NT2/D1 (cell line): ENCODE measurements at regions not wholly inside any gene's neighbourhood (a gene's known extent, or its start where the extent isn't known, plus 50 kb on each side); places are given as distances from the start of the nearest gene placed in this dataset.
A peak's percentile ranks its signal among the peaks of the same experiment; 100 is the strongest.

Experiments used
- DNase-seq: peaks from one replicate; pipeline ENCODE4 v3.0.0-alpha.2; 2011; ENCODE audit warnings: low read depth, low spot score
- H3K27me3 ChIP-seq: 2 replicates; pipeline ENCODE4 v1.6.0; 2011; ENCODE audit warnings: mild to moderate bottlenecking; ENCODE audit not compliant: insufficient read length, insufficient read depth
- H3K36me3 ChIP-seq: 2 replicates; pipeline ENCODE4 v1.6.1; 2011; ENCODE audit warnings: mild to moderate bottlenecking, low read length, mixed read lengths; ENCODE audit not compliant: insufficient read depth, insufficient read length
- H3K4me1 ChIP-seq: 2 replicates; pipeline ENCODE4 v1.5.1; 2011; ENCODE audit not compliant: insufficient read depth, insufficient read length
- H3K4me3 ChIP-seq: 2 replicates; pipeline ENCODE4 v1.5.1; 2011; ENCODE audit warnings: low read depth; ENCODE audit not compliant: insufficient read length
- H3K9ac ChIP-seq: 2 replicates; pipeline ENCODE4 v1.6.0; 2011; ENCODE audit warnings: low read depth; ENCODE audit not compliant: insufficient read length
- H3K9me3 ChIP-seq: 2 replicates; pipeline ENCODE4 v1.5.1; 2011; ENCODE audit warnings: mild to moderate bottlenecking, low read length; ENCODE audit not compliant: insufficient read depth
- SUZ12 ChIP-seq: IDR thresholded peaks from 2 replicates; pipeline ENCODE4 v1.6.1; 2011; ENCODE audit not compliant: insufficient read length, insufficient read depth; ENCODE audit errors: extremely low read depth
- YY1 ChIP-seq: IDR thresholded peaks from 2 replicates; pipeline ENCODE4 v1.6.1; 2011; ENCODE audit not compliant: insufficient read length, insufficient read depth
- ZNF274 ChIP-seq: IDR thresholded peaks from 2 replicates; pipeline ENCODE4 v1.6.1; 2011; ENCODE audit warnings: mild to moderate bottlenecking, low read depth, low read length

DNA sequence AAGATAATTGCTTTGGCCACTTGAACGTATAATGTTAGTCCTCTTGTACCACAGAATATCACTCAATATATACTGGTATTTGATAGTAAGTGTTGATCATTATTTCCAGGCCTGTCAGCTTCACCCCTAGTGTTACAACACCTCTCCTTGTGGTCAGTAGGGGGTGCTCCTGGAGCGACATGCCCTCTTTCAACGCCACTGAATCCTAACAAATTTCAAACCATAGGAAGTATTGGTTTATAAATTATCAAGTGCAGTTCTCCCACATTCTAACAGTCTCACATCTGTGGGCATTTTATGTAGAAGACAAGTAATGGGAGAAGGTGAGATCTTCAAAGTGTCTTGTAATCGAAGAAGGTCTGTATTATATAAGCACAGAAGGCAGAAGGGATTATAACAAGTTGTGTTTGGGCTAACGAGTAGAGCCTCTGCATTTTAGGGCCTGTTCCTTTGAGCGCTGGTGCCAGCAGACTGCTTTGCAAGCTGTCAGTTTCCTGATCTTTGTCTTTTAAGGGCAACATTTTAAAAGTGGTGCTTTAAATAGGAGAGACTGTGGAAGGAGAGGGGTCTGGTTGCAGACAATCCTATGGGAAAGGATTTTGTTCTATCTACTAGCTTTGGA, 57.1 kb upstream of the CEP162 start:
- no peaks in the 10 kb centered on the region for H3K4me1 ChIP-seq
- no peaks in the 10 kb centered on the region for H3K36me3 ChIP-seq
- no peak overlapping the region for H3K9ac ChIP-seq
- no peaks in the 10 kb centered on the region for H3K27me3 ChIP-seq
- H3K4me3 ChIP-seq = no peak overlapping the region
- no peak for TF ChIP-seq SUZ12
- no peak for TF ChIP-seq ZNF274
- TF ChIP-seq YY1 = no peak
- H3K9me3 ChIP-seq = no peaks in the 10 kb centered on the region
- peak; percentile 13 for DNase-seq

DNA sequence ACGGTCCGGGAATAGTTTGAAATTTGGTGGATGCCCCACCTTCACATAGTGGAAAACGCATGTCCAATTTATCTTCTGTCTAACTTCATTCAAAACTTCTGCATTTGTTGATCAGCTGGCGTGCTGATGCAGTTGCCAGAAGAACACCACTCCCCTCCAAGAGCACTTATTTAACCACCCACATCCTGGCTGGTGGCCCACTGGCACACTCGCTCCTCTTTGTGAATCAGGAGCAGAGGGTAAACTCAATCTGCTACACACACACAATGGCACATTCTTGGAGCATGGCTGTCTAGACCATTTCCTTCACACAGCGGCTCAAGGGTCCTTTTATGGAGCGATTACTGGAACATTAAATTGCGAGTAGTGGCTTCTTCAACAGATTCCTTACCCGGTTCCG, 55.1 kb upstream of the CEP162 start:
- H3K9ac ChIP-seq = no peak overlapping the region
- H3K36me3 ChIP-seq = no peaks in the 10 kb centered on the region
- H3K4me1 ChIP-seq = no peaks in the 10 kb centered on the region
- TF ChIP-seq SUZ12 (no peak), YY1 (no peak), ZNF274 (no peak)
- DNase-seq = no peak
- H3K4me3 ChIP-seq = no peak overlapping the region
- no peaks in the 10 kb centered on the region for H3K27me3 ChIP-seq
- H3K9me3 ChIP-seq = no peaks in the 10 kb centered on the region

DNA sequence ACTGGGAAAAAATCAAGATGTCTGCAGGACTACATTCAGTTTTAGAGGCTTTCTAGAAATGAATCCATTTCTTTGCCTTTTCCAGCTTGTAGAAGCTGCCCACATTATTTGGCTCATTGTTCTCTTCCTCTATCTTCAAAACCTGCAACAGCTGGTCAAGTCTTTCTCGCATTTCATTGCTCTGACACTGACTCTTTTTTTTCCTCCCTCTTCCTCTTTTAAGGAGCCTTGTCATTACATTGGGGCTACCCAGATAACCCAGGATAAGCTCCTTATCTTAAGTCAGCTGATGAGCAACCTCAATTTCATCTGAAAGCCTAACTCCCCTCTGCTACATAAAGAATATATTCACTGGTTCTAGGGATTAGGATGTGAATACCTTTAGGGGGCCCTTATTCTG, 53.2 kb upstream of the CEP162 start:
- no peaks in the 10 kb centered on the region for H3K4me1 ChIP-seq
- no peak overlapping the region for H3K4me3 ChIP-seq
- no peaks in the 10 kb centered on the region for H3K9me3 ChIP-seq
- TF ChIP-seq ZNF274 (no peak), SUZ12 (no peak), YY1 (no peak)
- no peaks in the 10 kb centered on the region for H3K36me3 ChIP-seq
- no peaks in the 10 kb centered on the region for H3K27me3 ChIP-seq
- no peak overlapping the region for H3K9ac ChIP-seq
- no peak for DNase-seq

DNA sequence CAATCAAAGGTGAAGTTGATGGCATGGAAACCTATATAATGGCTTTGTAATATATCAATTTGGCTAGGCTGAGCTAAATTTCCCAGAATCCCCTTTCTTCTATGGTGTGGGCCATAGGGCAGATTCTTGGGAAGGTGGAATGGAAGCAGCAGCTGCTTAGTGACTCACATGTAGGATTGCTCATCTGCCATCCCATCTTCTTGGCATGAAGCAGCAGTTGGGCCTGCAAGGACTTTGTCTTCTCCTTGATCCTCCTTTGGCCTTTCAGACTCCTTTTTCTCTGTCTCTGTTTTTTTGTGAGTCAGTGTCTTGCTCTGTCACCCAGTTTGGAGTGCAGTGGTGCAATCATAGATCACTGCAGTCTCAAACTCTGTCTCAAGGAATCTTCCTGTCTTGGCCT, 52.6 kb upstream of the CEP162 start:
- Histone ChIP-seq H3K27me3 (no peaks in the 10 kb centered on the region), H3K4me1 (no peaks in the 10 kb centered on the region), H3K36me3 (no peaks in the 10 kb centered on the region), H3K9me3 (no peaks in the 10 kb centered on the region), H3K9ac (no peak overlapping the region), H3K4me3 (no peak overlapping the region)
- TF ChIP-seq YY1 = no peak
- no peak for TF ChIP-seq ZNF274
- no peak for TF ChIP-seq SUZ12
- no peak for DNase-seq

DNA sequence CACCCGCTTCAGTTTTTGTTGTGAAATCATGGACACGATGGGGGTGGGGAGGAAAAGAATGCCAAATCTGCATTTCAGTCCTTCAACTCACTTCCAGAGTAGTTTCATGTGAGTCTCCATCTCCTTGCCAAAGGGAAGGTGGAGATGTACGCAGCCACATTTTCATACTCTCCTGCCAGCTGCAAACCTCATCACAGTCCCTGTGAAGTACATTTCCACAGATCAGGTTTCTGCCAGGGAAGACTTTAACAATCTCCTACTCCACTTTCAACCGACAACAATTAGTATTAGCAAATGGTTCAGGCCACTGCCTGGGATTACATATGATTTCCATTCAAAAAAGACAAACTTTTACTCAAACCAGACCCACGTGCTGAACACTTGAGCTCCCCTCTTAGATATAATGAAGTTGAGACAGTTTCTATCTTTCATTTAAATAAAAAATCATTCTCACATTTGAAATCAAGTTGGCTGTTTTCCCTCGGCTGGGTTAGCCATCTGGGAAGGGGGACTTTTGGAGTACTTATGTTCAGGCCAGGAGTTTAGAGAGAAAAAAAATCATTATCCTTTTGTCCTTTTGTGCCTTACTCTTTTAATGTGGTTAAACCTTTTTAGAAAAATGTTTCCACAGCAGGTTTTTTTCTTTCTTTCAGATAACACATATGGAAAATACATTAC, 51.0 kb upstream of the CEP162 start:
- H3K36me3 ChIP-seq = no peaks in the 10 kb centered on the region
- no peak for TF ChIP-seq ZNF274
- no peak for TF ChIP-seq SUZ12
- no peak for TF ChIP-seq YY1
- H3K4me1 ChIP-seq = no peaks in the 10 kb centered on the region
- no peaks in the 10 kb centered on the region for H3K27me3 ChIP-seq
- H3K9ac ChIP-seq = no peak overlapping the region
- no peak for DNase-seq
- H3K9me3 ChIP-seq = no peaks in the 10 kb centered on the region
- H3K4me3 ChIP-seq = no peak overlapping the region
